ENCODE measurements at regions not wholly inside any gene's neighbourhood (a gene's known extent, or its start where the extent isn't known, plus 50 kb on each side); places are given as distances from the start of the nearest gene placed in this dataset.

- DNase-seq (ENCODE audit: low read depth), result no peak
These were observed 61.8 kb upstream of the AHR start for GRCh38 chr7:17236603-17237002.

- DNase-seq (ENCODE audit: low read depth), result no peak
These were observed 59.4 kb upstream of the AHR start for GRCh38 chr7:17239046-17239445.

- no peak for DNase-seq (ENCODE audit: low read depth)
These were observed 58.5 kb upstream of the AHR start for GRCh38 chr7:17239683-17240521.

GRCh38 chr7:17242504-17242903 is 55.9 kb upstream of the AHR start:
- no peak for DNase-seq (ENCODE audit: low read depth)

GRCh38 chr7:17244786-17245185 is 53.7 kb upstream of the AHR start:
- no peak for DNase-seq (ENCODE audit: low read depth)

- no peak for DNase-seq (ENCODE audit: low read depth)
These were observed 51.1 kb upstream of the AHR start for GRCh38 chr7:17247357-17247756.

- DNase-seq (ENCODE audit: low read depth), result no peak
These were observed 49.9 kb upstream of the AHR start for GRCh38 chr7:17248527-17248926.

Data from stimulated activated CD8-positive, alpha-beta memory T cell treated with anti-CD3 and anti-CD28 coated beads, Interleukin-12 subunit alpha, Interleukin-12 subunit beta, amount 100 ng/mL, for 1 hour (primary cell).